Gastrocnemius medialis (tissue), 4 donors: ENCODE measurements at regions not wholly inside any gene's neighbourhood (a gene's known extent, or its start where the extent isn't known, plus 50 kb on each side); places are given as distances from the start of the nearest gene placed in this dataset.

Source experiments
- POLR2A ChIP-seq, 2 donors: fragments of 450-650 bp; IDR thresholded peaks; one replicate each; pipeline ENCODE4 v1.6.1; 2017; ENCODE audit warnings: antibody characterized with exemption in 2 of 2, mild to moderate bottlenecking in 2 of 2, moderate library complexity in 2 of 2
- TF ChIP-seq, protein P1 (sequence below), 5 experiments: fragments of 450-650 bp in 3 of 5; fragments of 200-600 bp in 2 of 5; sonication (generic) in 2 of 5; IDR thresholded peaks in 4 of 5; conservative IDR thresholded peaks in 1 of 5; 1 replicate in 4 of 5; 2 replicates in 1 of 5; pipeline ENCODE4 v1.5.1; 2016 to 2019; ENCODE audit warnings: antibody characterized with exemption in 5 of 5, mild to moderate bottlenecking in 3 of 5, moderate library complexity in 3 of 5

DNA sequence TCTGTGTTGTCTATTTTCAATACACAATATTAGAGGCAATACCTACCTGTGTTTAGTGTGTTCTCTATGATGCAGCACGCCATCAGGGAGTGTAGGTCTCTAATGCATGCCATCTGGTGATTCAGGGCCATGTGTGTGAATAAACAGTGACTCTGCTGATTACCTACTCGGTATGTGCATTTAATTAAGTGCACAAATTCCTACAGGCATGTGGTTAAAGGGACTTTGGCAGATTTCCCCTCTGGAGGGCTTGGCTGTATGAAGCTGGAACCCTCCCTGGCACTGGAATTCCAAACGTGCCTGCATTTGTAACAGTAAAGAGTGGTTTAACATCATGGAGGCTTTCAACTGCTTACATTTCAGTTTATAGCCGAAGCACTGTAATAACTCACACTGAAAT is 401.5 kb upstream of the SASH1 start:
- TF ChIP-seq, protein P1, sequence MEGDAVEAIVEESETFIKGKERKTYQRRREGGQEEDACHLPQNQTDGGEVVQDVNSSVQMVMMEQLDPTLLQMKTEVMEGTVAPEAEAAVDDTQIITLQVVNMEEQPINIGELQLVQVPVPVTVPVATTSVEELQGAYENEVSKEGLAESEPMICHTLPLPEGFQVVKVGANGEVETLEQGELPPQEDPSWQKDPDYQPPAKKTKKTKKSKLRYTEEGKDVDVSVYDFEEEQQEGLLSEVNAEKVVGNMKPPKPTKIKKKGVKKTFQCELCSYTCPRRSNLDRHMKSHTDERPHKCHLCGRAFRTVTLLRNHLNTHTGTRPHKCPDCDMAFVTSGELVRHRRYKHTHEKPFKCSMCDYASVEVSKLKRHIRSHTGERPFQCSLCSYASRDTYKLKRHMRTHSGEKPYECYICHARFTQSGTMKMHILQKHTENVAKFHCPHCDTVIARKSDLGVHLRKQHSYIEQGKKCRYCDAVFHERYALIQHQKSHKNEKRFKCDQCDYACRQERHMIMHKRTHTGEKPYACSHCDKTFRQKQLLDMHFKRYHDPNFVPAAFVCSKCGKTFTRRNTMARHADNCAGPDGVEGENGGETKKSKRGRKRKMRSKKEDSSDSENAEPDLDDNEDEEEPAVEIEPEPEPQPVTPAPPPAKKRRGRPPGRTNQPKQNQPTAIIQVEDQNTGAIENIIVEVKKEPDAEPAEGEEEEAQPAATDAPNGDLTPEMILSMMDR (IDR thresholded peaks at IDR 0.05 in 4 of 5, conservative IDR thresholded peaks at IDR 0.05 in 1 of 5), result no peak
- TF ChIP-seq POLR2A (IDR thresholded peaks at IDR 0.05), result no peak
